Esophagus (tissue), 2 donors: ENCODE measurements at regions not wholly inside any gene's neighbourhood (a gene's known extent, or its start where the extent isn't known, plus 50 kb on each side); places are given as distances from the start of the nearest gene placed in this dataset.

Experiments used
- H3K27ac ChIP-seq, 2 donors: one replicate each; pipeline ENCODE4 v1.5.1; 2013; ENCODE audit warnings: low read depth in 2 of 2, mild to moderate bottlenecking in 2 of 2, inconsistent platforms in 1 of 2, low read length in 1 of 2, moderate library complexity in 1 of 2
- H3K27me3 ChIP-seq, 2 donors: one replicate each; pipeline ENCODE4 v1.6.1; 2013; ENCODE audit warnings: low read length in 2 of 2, control low read depth in 1 of 2, mild to moderate bottlenecking in 1 of 2; ENCODE audit not compliant: insufficient read depth in 2 of 2, control insufficient read depth in 1 of 2
- H3K36me3 ChIP-seq, 2 donors: one replicate each; pipeline ENCODE4 v1.6.1; 2013; ENCODE audit warnings: low read length in 1 of 2; ENCODE audit not compliant: control insufficient read depth in 2 of 2, insufficient read depth in 2 of 2
- H3K4me1 ChIP-seq, 2 donors: one replicate each; pipeline ENCODE4 v1.6.1; 2013; ENCODE audit warnings: low read length in 1 of 2; ENCODE audit not compliant: control insufficient read depth in 2 of 2, insufficient read depth in 2 of 2
- H3K4me3 ChIP-seq, 2 donors: one replicate each; pipeline ENCODE4 v1.5.1; 2013; ENCODE audit warnings: low read length in 2 of 2, mild to moderate bottlenecking in 2 of 2, low read depth in 1 of 2, moderate library complexity in 1 of 2
- H3K9me3 ChIP-seq, 2 donors: one replicate each; pipeline ENCODE4 v1.6.1; 2013; ENCODE audit warnings: mild to moderate bottlenecking in 2 of 2, low read depth in 1 of 2, low read length in 1 of 2, moderate library complexity in 1 of 2; ENCODE audit not compliant: control insufficient read depth in 2 of 2, insufficient read depth in 1 of 2
- whole genome bisulfite sequencing, 2 donors: extraction: QIAGEN DNeasy Blood & Tissue Kit; methylation state at CpG; one replicate each; pipeline ENCODE4 v1.1.7; 2013; 5-methylcytosine and 5-hydroxymethylcytosine counted together
- donor health status: healthy with polysubstance abuse.
- donor health status: Bipolar disorder and iron deficiency.

DNA sequence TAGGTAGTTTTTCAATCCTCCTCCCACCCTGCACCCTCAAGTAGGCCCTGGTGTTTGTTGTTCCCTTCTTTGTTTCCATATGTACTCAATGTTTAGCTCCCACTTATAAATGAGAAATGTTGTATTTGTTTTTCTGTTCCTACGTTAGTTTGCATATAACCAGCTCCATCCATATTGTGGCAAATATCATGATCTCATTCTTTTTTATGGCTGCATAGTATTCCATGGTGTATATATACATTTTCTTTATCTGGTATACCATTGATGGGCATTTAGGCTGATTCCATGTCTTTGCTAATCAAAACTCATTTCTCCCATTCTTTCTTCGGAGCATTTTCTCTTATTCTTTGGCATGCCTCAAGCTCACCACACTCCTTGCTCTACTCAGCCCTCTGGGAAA lies 789.6 kb upstream of the KCND2 start:
- H3K4me3 ChIP-seq = no peak overlapping the region
- H3K9me3 ChIP-seq = no peaks in the 10 kb centered on the region
- no peaks in the 10 kb centered on the region for H3K27me3 ChIP-seq
- no peaks in the 10 kb centered on the region for H3K4me1 ChIP-seq
- H3K27ac ChIP-seq = no peak overlapping the region
- WGBS, 2 donors = 85 to 90% methylated on average over 2 of the region's 2 CpGs
- H3K36me3 ChIP-seq = no peaks in the 10 kb centered on the region

DNA sequence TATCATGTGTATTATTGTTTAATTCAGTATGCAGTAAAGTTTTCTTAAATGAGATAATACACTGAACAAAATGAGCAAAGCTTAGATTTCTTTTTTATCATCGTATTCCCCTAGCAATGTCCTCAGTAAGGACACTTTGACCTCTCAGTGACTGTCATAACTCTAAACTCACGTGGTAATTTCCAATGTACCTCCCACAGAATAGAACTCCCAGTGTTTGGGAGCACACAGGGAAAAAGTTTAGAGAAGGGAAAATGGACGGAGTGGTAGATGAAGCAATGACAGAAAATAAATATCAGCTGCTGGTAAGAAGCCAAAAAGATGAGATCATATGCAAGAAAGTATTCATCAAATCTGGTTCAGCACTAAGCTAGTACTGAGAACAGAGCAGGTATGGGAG lies 758.6 kb upstream of the KCND2 start:
- no peaks in the 10 kb centered on the region for H3K27me3 ChIP-seq
- no peaks in the 10 kb centered on the region for H3K4me1 ChIP-seq
- no peak overlapping the region for H3K27ac ChIP-seq
- no peaks in the 10 kb centered on the region for H3K36me3 ChIP-seq
- H3K9me3 ChIP-seq = no peaks in the 10 kb centered on the region
- no peak overlapping the region for H3K4me3 ChIP-seq
- WGBS, 2 donors = 37 to 45% methylated on average over 3 of the region's 3 CpGs

DNA sequence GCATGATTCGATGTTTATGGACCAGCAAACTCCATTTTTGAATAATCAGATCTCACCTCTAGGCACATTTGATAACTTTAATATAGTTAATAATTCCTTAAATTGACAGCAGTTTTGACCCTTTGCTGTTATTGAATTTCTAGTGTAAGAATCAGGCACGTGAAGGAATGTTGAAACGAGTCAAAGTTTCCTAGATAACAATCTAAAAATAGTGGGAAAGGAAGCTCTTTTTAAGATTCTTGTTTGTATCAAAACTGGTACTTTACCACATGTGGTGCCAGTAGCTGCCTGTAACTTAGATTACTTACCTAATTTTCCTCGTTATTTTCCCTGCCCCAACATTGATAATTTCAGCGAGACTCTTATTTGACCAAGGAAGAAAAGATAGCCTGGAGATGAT lies 757.8 kb upstream of the KCND2 start:
- Histone ChIP-seq H3K27ac (no peak overlapping the region), H3K4me3 (no peak overlapping the region), H3K27me3 (no peaks in the 10 kb centered on the region), H3K4me1 (no peaks in the 10 kb centered on the region), H3K9me3 (no peaks in the 10 kb centered on the region), H3K36me3 (no peaks in the 10 kb centered on the region)
- WGBS, 2 donors = 40 to 47% methylated on average over 5 of the region's 5 CpGs

DNA sequence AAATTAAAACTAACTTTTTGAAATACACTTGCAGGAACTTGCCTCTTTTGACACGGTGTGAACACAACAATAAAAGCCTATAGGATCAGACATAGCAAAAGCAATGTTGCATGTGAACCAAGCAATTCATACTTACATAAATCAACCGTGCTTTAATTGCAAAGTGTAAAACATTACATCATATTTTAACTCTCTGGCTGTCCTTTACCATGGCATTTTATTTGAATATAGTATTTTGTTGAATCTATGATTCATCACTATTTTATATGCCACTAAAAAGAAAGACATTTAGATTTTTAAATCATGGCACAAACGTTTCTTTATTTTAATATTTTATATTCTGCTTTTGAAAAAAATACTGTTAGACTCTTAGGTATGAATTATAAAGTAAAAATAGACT lies 757.0 kb upstream of the KCND2 start:
- no peaks in the 10 kb centered on the region for H3K36me3 ChIP-seq
- WGBS, 2 donors = 33 to 47% methylated on average over 3 of the region's 3 CpGs
- H3K27ac ChIP-seq = no peak overlapping the region
- H3K4me3 ChIP-seq = no peak overlapping the region
- H3K27me3 ChIP-seq = no peaks in the 10 kb centered on the region
- no peaks in the 10 kb centered on the region for H3K4me1 ChIP-seq
- no peaks in the 10 kb centered on the region for H3K9me3 ChIP-seq

DNA sequence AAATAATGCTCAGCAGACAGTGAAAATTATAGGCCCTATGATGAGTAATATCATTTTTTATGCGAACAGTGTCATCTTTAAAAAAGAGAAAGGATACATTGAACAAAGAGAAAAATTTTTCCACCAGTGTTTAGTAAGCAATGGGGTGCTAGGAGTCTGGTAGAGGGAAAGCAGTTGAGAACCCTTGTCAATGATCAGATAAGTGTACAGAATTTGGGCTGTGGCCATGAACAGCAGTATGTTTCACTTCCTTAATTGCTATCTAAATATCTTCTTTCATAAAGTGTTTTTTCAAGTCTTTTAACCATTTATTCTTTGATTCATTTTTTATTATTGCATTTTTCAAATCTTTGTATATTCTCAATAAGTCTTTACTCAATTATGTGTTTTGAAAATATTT lies 750.7 kb upstream of the KCND2 start:
- Histone ChIP-seq H3K36me3 (no peaks in the 10 kb centered on the region), H3K9me3 (peaks cover 0 to 3% of the 10 kb centered on the region in 2 donors), H3K27me3 (no peaks in the 10 kb centered on the region), H3K27ac (no peak overlapping the region), H3K4me1 (no peaks in the 10 kb centered on the region), H3K4me3 (no peak overlapping the region)
- 89 to 95% methylated on average over 1 of the region's 1 CpG for WGBS, 2 donors

GRCh38 chr7:119522698-119523097 lies 750.3 kb upstream of the KCND2 start:
- no peaks in the 10 kb centered on the region for H3K27me3 ChIP-seq
- WGBS, 2 donors = 85 to 86% methylated on average over 6 of the region's 6 CpGs
- H3K9me3 ChIP-seq = peaks cover 0 to 3% of the 10 kb centered on the region in 2 donors
- H3K4me3 ChIP-seq = no peak overlapping the region
- H3K27ac ChIP-seq = no peak overlapping the region
- no peaks in the 10 kb centered on the region for H3K36me3 ChIP-seq
- no peaks in the 10 kb centered on the region for H3K4me1 ChIP-seq

DNA sequence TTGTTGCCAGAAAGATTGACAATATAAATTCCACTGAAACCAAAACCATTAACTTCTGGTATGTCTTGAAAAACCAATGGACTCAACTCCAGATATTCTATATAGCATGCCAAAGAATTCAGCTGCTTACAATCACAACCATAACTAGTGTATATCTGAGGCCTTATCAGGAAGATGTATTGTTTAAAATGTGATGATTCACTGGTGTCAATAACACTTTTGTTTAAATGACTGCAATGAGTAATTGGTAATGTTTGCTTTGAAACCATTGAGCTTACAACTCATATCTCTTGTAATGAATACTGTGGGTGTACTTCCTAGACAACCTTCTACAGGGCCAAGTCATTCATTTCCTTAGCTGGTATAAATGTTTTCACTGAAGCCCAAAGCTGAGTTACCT lies 727.9 kb upstream of the KCND2 start:
- H3K9me3 ChIP-seq = peaks cover 0 to 4% of the 10 kb centered on the region in 2 donors
- H3K27ac ChIP-seq = no peak overlapping the region
- no peaks in the 10 kb centered on the region for H3K4me1 ChIP-seq
- no peaks in the 10 kb centered on the region for H3K36me3 ChIP-seq
- H3K27me3 ChIP-seq = no peaks in the 10 kb centered on the region
- H3K4me3 ChIP-seq = no peak overlapping the region

- H3K27ac ChIP-seq = no peak overlapping the region
- H3K36me3 ChIP-seq = no peaks in the 10 kb centered on the region
- H3K4me3 ChIP-seq = no peak overlapping the region
- 70 to 82% methylated on average over 3 of the region's 3 CpGs for WGBS, 2 donors
- H3K27me3 ChIP-seq = no peaks in the 10 kb centered on the region
- H3K4me1 ChIP-seq = no peaks in the 10 kb centered on the region
- no peaks in the 10 kb centered on the region for H3K9me3 ChIP-seq
Observed at GRCh38 chr7:119555788-119556187, 717.2 kb upstream of the KCND2 start.

GRCh38 chr7:119556436-119556835 lies 716.5 kb upstream of the KCND2 start:
- 71 to 87% methylated on average over 2 of the region's 2 CpGs for WGBS, 2 donors
- no peaks in the 10 kb centered on the region for H3K36me3 ChIP-seq
- no peaks in the 10 kb centered on the region for H3K4me1 ChIP-seq

DNA sequence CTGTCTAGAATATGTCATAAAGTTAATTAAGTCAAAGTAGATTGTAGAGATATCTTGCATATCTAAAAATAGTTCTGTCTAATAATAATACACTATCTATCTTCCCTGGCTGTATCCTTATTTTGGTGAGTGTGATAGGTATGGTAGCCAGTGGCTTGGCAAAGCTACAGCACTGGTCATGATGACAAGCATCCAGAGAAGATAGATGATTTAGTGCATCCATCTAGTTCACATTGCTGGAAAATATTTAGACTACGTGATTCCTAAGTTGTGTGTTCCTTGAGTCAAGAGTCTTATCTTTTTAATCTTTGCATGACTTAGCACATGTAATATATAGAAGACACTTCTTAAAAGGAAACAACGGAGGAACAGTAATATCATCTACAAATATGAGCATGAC lies 711.2 kb upstream of the KCND2 start:
- no peaks in the 10 kb centered on the region for H3K36me3 ChIP-seq
- H3K27ac ChIP-seq = no peak overlapping the region
- no peaks in the 10 kb centered on the region for H3K27me3 ChIP-seq
- no peaks in the 10 kb centered on the region for H3K9me3 ChIP-seq
- 67 to 68% methylated on average over 2 of the region's 2 CpGs for WGBS, 2 donors
- H3K4me1 ChIP-seq = no peaks in the 10 kb centered on the region
- no peak overlapping the region for H3K4me3 ChIP-seq

More at GRCh38 chr7:119556436-119556835, 716.5 kb upstream of the KCND2 start:
- H3K9me3 ChIP-seq = no peaks in the 10 kb centered on the region
- H3K27me3 ChIP-seq = no peaks in the 10 kb centered on the region
- no peak overlapping the region for H3K27ac ChIP-seq
- no peak overlapping the region for H3K4me3 ChIP-seq
